Ishikawa (cell line): ENCODE measurements at regions not wholly inside any gene's neighbourhood (a gene's known extent, or its start where the extent isn't known, plus 50 kb on each side); places are given as distances from the start of the nearest gene placed in this dataset.

Source experiments
- CEBPB ChIP-seq: IDR thresholded peaks from 2 replicates; pipeline ENCODE4 v1.6.1; 2012
- CREB1 ChIP-seq: IDR thresholded peaks from 2 replicates; pipeline ENCODE4 v1.6.1; 2012; ENCODE audit warnings: low read depth
- EGR1 ChIP-seq: IDR thresholded peaks from 2 replicates; pipeline ENCODE4 v1.6.1; 2012
- EP300 ChIP-seq: IDR thresholded peaks from 2 replicates; pipeline ENCODE4 v1.6.1; 2012; ENCODE audit warnings: borderline replicate concordance
- FOXM1 ChIP-seq: IDR thresholded peaks from 2 replicates; pipeline ENCODE4 v1.6.1; 2012; ENCODE audit warnings: low read depth, borderline replicate concordance
- NFIC ChIP-seq: IDR thresholded peaks from 2 replicates; pipeline ENCODE4 v1.6.1; 2012
- RAD21 ChIP-seq: IDR thresholded peaks from 2 replicates; pipeline ENCODE4 v1.6.1; 2012; ENCODE audit warnings: low read depth
- TAF1 ChIP-seq: IDR thresholded peaks from 2 replicates; pipeline ENCODE4 v1.6.1; 2012; ENCODE audit warnings: low read depth, mild to moderate bottlenecking
- TCF12 ChIP-seq: IDR thresholded peaks from 2 replicates; pipeline ENCODE4 v1.6.1; 2012; ENCODE audit warnings: low read depth
- TEAD4 ChIP-seq: IDR thresholded peaks from 2 replicates; pipeline ENCODE4 v1.6.1; 2012
- YY1 ChIP-seq: IDR thresholded peaks from 2 replicates; pipeline ENCODE4 v1.6.1; 2012; ENCODE audit warnings: low read depth
- ZBTB7A ChIP-seq: IDR thresholded peaks from 2 replicates; pipeline ENCODE4 v1.6.1; 2012; ENCODE audit warnings: low read depth
- TF ChIP-seq, protein P1 (sequence below): IDR thresholded peaks from 2 replicates; pipeline ENCODE4 v1.6.1; 2012; ENCODE audit warnings: low read depth, mild to moderate bottlenecking
- TF ChIP-seq, protein P2 (sequence below): IDR thresholded peaks from 2 replicates; pipeline ENCODE4 v1.6.1; 2012
- TF ChIP-seq, protein P3 (sequence below): IDR thresholded peaks from 2 replicates; pipeline ENCODE4 v1.6.1; 2012

DNA sequence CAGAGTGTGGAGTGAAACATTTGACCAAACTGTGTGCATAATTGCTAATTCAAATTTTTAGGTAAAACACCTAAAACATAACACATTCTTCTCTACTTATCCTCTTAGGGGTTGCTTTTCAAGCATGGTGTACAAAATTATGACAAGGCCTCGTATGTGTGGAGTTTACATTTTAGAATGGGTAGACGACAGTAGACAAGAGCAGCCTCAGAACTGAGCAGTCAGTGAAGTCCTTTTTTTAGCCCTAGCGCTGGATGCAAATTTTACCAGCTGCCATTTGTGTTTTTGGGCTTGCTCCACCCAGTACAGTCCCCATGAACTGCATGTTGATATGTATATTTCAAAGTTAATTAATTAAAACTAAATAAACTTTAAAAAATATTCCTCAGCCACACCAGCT is 64.7 kb upstream of the TOP3B start:
- TF ChIP-seq RAD21 (no peak), YY1 (no peak), FOXM1 (no peak), CEBPB (no peak)

DNA sequence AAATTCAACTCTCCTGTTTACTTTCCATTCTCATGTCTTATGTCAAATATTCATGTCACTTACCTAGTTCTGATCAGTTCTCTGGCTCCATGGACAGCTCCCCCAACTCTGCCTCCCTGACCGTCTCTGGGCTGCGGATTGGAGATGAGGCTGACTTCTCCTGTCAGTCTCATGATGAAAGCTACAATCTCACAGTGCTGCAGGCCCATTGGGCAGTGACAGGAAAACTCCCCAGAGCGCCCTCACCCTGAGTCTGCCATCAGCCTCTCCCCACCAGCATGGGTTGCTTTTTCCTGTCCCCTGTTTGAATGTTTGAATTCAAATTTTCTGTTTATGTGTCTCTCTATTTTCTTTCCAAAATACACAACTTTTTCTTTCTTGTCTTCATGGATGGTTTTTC is 63.8 kb upstream of the TOP3B start:
- no peak for TF ChIP-seq EGR1
- TF ChIP-seq, protein P1, sequence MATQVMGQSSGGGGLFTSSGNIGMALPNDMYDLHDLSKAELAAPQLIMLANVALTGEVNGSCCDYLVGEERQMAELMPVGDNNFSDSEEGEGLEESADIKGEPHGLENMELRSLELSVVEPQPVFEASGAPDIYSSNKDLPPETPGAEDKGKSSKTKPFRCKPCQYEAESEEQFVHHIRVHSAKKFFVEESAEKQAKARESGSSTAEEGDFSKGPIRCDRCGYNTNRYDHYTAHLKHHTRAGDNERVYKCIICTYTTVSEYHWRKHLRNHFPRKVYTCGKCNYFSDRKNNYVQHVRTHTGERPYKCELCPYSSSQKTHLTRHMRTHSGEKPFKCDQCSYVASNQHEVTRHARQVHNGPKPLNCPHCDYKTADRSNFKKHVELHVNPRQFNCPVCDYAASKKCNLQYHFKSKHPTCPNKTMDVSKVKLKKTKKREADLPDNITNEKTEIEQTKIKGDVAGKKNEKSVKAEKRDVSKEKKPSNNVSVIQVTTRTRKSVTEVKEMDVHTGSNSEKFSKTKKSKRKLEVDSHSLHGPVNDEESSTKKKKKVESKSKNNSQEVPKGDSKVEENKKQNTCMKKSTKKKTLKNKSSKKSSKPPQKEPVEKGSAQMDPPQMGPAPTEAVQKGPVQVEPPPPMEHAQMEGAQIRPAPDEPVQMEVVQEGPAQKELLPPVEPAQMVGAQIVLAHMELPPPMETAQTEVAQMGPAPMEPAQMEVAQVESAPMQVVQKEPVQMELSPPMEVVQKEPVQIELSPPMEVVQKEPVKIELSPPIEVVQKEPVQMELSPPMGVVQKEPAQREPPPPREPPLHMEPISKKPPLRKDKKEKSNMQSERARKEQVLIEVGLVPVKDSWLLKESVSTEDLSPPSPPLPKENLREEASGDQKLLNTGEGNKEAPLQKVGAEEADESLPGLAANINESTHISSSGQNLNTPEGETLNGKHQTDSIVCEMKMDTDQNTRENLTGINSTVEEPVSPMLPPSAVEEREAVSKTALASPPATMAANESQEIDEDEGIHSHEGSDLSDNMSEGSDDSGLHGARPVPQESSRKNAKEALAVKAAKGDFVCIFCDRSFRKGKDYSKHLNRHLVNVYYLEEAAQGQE: peak; percentile 30; the same call in 1 of the 2 replicates

DNA sequence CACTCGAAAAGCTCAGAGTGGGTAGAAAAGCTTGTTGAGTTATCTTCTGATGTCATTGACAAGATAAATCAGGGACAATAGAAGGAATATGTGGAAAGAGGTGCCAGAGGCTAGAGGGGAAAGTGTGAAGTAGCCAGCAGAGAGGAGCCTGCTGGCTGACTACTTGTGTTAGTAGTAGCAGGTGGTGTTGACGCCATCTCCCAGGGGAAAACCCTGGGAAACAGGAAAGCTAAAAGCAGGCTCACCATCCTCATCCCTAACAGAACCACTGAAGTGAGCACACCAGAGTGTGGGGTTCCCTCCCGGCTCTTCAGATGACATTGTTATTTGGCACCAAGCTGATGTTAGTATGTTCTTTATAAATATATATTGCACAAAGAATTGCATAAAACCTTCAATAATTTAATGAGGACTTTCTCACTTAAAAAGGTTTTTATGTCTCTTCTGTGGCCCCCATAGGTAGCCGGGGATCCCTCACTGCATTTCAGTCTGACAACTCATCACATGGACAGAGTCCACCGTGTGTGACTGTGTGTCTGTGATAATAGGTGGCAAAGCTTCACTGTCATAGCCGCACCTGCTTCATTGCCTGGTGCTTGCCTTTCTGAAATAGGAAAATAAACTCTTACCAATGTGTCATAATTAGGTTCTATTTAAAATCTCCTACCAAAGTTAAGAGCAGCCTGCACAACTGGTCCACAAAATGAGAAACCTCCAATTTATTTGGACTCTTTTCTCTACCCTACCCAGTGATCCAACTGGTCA is 63.2 kb upstream of the TOP3B start:
- no peak for TF ChIP-seq TEAD4

DNA sequence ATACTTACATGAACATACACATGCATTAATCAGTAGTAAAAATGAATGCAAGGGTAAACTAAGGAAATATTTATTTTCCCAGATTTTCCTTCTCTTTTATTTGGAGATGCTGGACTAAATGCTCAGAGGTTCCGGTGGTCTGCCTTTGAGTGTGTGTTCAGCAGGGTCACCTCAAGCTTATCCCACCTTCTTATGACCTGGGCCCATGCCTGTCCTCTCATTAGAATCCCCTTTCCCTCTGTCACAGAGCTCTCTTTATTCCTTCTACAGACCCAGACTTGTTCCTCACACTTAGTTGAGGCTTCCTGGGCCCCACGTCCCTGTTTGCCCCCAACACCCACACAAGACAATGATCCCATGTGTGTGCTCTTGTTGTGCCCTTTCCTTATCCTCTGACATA is 61.6 kb upstream of the TOP3B start:
- no peak for TF ChIP-seq TAF1
- no peak for TF ChIP-seq YY1
- no peak for TF ChIP-seq FOXM1
- TF ChIP-seq, protein P2, sequence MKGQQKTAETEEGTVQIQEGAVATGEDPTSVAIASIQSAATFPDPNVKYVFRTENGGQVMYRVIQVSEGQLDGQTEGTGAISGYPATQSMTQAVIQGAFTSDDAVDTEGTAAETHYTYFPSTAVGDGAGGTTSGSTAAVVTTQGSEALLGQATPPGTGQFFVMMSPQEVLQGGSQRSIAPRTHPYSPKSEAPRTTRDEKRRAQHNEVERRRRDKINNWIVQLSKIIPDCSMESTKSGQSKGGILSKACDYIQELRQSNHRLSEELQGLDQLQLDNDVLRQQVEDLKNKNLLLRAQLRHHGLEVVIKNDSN: no peak
- no peak for TF ChIP-seq CREB1
- no peak for TF ChIP-seq NFIC

DNA sequence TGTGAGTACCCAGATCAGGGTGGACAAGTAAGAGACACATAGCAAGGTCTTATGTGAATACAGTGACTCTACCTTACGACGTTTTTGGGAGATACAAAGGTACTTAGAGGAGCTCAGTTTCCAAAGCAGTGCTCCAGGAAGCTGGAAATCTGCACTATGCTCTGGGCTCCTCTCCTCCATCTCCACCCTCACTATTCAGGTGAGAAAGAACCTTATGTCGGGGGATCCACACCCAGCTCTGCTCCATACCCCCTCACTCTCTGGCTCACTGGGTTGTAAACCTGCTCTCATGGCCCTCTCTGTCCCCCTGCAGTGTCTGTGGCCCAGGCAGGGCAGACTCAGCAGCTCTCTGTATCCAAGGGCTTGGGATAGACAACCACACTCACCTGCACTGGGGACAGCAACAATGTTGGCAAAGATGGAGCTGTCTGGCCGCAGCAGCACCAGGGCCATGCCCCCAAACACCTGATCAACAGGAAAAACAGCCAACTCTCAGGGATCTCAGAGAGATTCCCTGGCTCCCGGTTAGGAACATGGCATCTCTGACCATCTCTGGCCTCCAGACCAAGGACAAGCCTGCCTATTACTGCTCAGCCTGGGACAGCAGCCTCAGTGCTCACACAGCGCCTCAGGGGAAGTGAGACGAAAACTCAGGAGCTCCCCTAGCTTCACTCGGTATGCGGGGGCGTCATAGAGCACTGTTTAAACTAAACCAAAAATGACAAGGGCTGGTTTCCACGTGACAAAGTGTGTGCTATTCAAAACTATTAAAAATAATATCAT is 60.9 kb upstream of the TOP3B start:
- TF ChIP-seq EGR1 (no peak), ZBTB7A (no peak), CREB1 (no peak), CEBPB (no peak), TEAD4 (no peak), EP300 (no peak), FOXM1 (no peak), TCF12 (no peak), YY1 (no peak), TAF1 (no peak), RAD21 (no peak), NFIC (no peak)
- TF ChIP-seq, protein P1: no peak
- TF ChIP-seq, protein P2: no peak
- TF ChIP-seq, protein P3, sequence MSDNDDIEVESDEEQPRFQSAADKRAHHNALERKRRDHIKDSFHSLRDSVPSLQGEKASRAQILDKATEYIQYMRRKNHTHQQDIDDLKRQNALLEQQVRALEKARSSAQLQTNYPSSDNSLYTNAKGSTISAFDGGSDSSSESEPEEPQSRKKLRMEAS: no peak

DNA sequence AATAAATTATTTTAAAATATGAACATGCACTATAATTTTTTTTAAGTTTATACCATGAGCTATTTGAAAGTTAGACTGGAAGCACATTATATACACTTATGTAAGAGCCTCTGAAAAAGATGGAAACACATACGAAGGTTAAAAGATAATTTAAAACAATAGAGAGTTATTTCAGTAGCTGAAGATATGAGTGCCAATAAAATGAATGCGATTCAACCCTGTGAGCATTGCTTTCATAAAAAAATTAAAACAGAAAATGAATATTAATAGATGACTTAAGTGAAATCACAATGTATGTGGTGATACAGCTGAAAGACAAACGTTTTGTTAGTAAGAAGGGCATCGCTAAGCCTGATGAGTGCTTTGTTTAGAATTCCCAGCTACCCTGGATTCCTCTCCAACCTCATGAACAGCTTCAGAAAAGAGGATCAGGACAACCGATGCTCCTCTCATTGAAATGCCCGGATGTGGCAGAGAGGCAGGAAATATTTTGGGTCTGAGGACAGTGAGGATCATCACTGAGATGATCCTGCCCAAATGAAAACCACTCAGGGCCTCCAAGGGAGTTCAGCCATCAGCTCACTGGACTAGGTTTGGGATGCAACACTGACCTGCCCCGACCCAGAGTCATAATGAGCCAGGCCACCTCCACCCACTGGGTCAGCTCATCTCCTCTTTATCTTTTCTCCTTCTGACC is 60.2 kb upstream of the TOP3B start:
- TF ChIP-seq, protein P3: no peak
- TF ChIP-seq CEBPB: no peak
- TF ChIP-seq EP300: no peak
- TF ChIP-seq RAD21: no peak
- TF ChIP-seq, protein P2: no peak
- no peak for TF ChIP-seq CREB1
- TF ChIP-seq NFIC: no peak
- TF ChIP-seq, protein P1: no peak
- no peak for TF ChIP-seq FOXM1
- TF ChIP-seq ZBTB7A: no peak
- TF ChIP-seq TEAD4: no peak
- TF ChIP-seq TAF1: no peak
- TF ChIP-seq YY1: no peak
- no peak for TF ChIP-seq EGR1
- TF ChIP-seq TCF12: no peak
